ENCODE measurements at regions not wholly inside any gene's neighbourhood (a gene's known extent, or its start where the extent isn't known, plus 50 kb on each side); places are given as distances from the start of the nearest gene placed in this dataset.

GRCh38 chr13:71137101-71137500 lies 729.9 kb downstream of the DACH1 start:
- Mint-ChIP-seq H3K4me3 (no peak overlapping the region), H3K36me3 (ENCODE audit: insufficient read depth in 1 of 3, low read depth in 3 of 3) (no peaks in the 10 kb centered on the region), H3K27ac (no peak overlapping the region), H3K27me3 (ENCODE audit: low read depth) (no peaks in the 10 kb centered on the region; the same call in 1 of the 2 replicates), H3K9me3 (no peaks in the 10 kb centered on the region), H3K4me1 (no peaks in the 10 kb centered on the region)
- H3K79me1 ChIP-seq (ENCODE audit: insufficient read depth, low read depth, low read length, poor library complexity, severe bottlenecking): no peaks in the 10 kb centered on the region
- H3K9me3 ChIP-seq (ENCODE audit: control insufficient read depth, low read depth, low read length): no peaks in the 10 kb centered on the region
- no peak overlapping the region for H2BK120ac ChIP-seq (ENCODE audit: low read depth, low read length, poor library complexity, severe bottlenecking)
- no peak overlapping the region for H3K14ac ChIP-seq (ENCODE audit: insufficient read depth, low read length)
- no peaks in the 10 kb centered on the region for H4K20me1 ChIP-seq (ENCODE audit: control insufficient read depth, insufficient read depth, insufficient read length)
- no CpG with 5 or more reads among the region's 2 CpGs for whole genome bisulfite sequencing (ENCODE audit: extremely low coverage, insufficient read length, low lambda C conversion rate)
- no peak overlapping the region for H2BK20ac ChIP-seq (ENCODE audit: low read depth, low read length, poor library complexity, severe bottlenecking)
- H3K9ac ChIP-seq (ENCODE audit: extremely low read depth, insufficient read length, low read length): no peak overlapping the region
- H4K5ac ChIP-seq (ENCODE audit: insufficient read length, low read depth, low read length): no peak overlapping the region
- H3K23me2 ChIP-seq (ENCODE audit: insufficient read length, low read depth, low read length, poor library complexity, severe bottlenecking): no peaks in the 10 kb centered on the region
- H3K18ac ChIP-seq (ENCODE audit: insufficient read length, low read depth, low read length): no peak overlapping the region
- H3T11ph ChIP-seq (ENCODE audit: low read length): no peak overlapping the region
- no peak for TF ChIP-seq CTCF (conservative IDR thresholded peaks at IDR 0.05)
- no peak overlapping the region for H2AFZ ChIP-seq (ENCODE audit: low read length)
- H3K27me3 ChIP-seq (ENCODE audit: insufficient read depth, low read length): no peaks in the 10 kb centered on the region
- H3K27ac ChIP-seq (ENCODE audit: insufficient read length, low read depth, low read length): no peak overlapping the region
- H2BK5ac ChIP-seq (ENCODE audit: insufficient read length, low read length): no peak overlapping the region
- H4K8ac ChIP-seq (replicated peaks; ENCODE audit: insufficient read length, low read depth, low read length): no peak overlapping the region
- no peaks in the 10 kb centered on the region for H3K79me2 ChIP-seq (ENCODE audit: insufficient read depth, low read length)
- no peak overlapping the region for H2BK12ac ChIP-seq (ENCODE audit: insufficient read length, low read depth, low read length)
- H2AK5ac ChIP-seq (ENCODE audit: insufficient read length, low read length): no peak overlapping the region
- H3K56ac ChIP-seq (ENCODE audit: insufficient read length, low read depth, low read length): no peak overlapping the region
- H3K4me2 ChIP-seq (ENCODE audit: insufficient read depth, insufficient read length, low read length): no peak overlapping the region
- no peak overlapping the region for H3K4ac ChIP-seq (ENCODE audit: low read depth, low read length)
- no peaks in the 10 kb centered on the region for H3K4me1 ChIP-seq (ENCODE audit: insufficient read depth, low read length)
- H2BK15ac ChIP-seq (ENCODE audit: low read depth, low read length): no peak overlapping the region
- no peak overlapping the region for H3K23ac ChIP-seq (ENCODE audit: insufficient read length, low read depth, low read length)
- DNase-seq: no peak
- H4K91ac ChIP-seq (ENCODE audit: insufficient read length, low read depth, low read length): no peak overlapping the region
